AG04450 (cell line): ENCODE measurements at regions not wholly inside any gene's neighbourhood (a gene's known extent, or its start where the extent isn't known, plus 50 kb on each side); places are given as distances from the start of the nearest gene placed in this dataset.

Experiments used
- CTCF ChIA-PET: fragments of 300-600, 350-600 bp; formaldehyde crosslinking; extraction: SDS; loops from one replicate; lab custom pipeline; 2022; ENCODE audit warnings: antibody characterized with exemption, inconsistent platforms; lab: Charles Lee
- POLR2A ChIA-PET: fragments of 350-600 bp; formaldehyde crosslinking; extraction: SDS; loops from one replicate; lab custom pipeline; 2021; ENCODE audit warnings: antibody characterized with exemption, inconsistent platforms; lab: Yijun Ruan, JAX
- DNase-seq: peaks from one replicate; pipeline ENCODE4 v3.0.0-alpha.2; 2011; ENCODE audit warnings: low read depth, low spot score
- H3K27ac ChIP-seq: one replicate; pipeline ENCODE4 v1.5.1; 2012; ENCODE audit warnings: low read depth, low read length, control low read depth
- H3K27me3 ChIP-seq: one replicate; pipeline ENCODE4 v1.6.0; 2012; ENCODE audit warnings: low read length; ENCODE audit not compliant: control insufficient read depth, insufficient read depth
- H3K4me3 ChIP-seq: 2 replicates; pipeline ENCODE4 v1.5.1; 2011; ENCODE audit warnings: mild to moderate bottlenecking, low read depth, low read length, control low read depth
- H3K9me3 ChIP-seq: 2 replicates; pipeline ENCODE4 v1.5.1; 2012; ENCODE audit warnings: low read length; ENCODE audit not compliant: control insufficient read depth, insufficient read depth
- TF ChIP-seq, protein P1 (sequence below): IDR thresholded peaks from 2 replicates; pipeline ENCODE4 v1.5.1; 2011; ENCODE audit warnings: low read depth, low read length, control low read depth, inconsistent platforms

DNA sequence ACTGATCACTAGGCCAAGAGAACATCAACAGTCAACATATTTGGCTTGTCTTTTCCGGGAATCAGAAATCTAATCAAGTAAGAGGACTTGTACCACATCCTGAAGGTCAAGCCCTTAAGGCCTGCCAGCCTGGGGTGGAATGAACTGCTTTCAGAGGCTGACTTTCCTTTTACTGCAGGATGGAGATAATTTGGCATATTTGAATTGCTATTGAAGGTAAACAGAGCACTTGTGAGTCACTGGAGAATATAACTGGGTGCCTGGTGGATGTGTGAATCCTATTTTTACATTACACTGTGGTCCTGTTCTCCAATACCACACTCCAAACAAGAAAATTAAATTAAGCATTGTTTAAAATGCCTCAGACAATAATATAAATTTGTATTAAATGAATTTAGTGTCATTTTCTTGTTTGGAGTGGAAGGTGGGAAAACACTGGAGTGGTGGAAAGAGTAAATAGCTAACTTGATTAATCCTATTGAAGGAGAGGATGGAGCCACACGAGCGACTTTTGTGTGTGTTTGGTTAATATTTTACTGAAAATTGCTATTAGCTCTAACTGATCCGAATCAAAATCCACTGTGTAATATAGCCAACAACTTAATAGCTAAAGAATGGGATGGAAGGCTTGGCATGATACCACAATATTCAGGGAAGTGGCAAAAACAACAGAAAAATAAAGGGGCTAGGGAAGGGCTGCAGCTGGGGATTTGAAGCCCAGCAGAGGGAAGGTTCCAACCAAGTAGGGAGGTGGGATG is 89.4 kb downstream of the OTX2 start:
- Histone ChIP-seq H3K4me3 (no peak overlapping the region), H3K27me3 (no peaks in the 10 kb centered on the region), H3K27ac (no peak overlapping the region), H3K9me3 (no peaks in the 10 kb centered on the region)
- DNase-seq: no peak
- CTCF ChIA-PET: no interaction called here
- POLR2A ChIA-PET: no interaction called here
- TF ChIP-seq, protein P1, sequence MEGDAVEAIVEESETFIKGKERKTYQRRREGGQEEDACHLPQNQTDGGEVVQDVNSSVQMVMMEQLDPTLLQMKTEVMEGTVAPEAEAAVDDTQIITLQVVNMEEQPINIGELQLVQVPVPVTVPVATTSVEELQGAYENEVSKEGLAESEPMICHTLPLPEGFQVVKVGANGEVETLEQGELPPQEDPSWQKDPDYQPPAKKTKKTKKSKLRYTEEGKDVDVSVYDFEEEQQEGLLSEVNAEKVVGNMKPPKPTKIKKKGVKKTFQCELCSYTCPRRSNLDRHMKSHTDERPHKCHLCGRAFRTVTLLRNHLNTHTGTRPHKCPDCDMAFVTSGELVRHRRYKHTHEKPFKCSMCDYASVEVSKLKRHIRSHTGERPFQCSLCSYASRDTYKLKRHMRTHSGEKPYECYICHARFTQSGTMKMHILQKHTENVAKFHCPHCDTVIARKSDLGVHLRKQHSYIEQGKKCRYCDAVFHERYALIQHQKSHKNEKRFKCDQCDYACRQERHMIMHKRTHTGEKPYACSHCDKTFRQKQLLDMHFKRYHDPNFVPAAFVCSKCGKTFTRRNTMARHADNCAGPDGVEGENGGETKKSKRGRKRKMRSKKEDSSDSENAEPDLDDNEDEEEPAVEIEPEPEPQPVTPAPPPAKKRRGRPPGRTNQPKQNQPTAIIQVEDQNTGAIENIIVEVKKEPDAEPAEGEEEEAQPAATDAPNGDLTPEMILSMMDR: no peak

DNA sequence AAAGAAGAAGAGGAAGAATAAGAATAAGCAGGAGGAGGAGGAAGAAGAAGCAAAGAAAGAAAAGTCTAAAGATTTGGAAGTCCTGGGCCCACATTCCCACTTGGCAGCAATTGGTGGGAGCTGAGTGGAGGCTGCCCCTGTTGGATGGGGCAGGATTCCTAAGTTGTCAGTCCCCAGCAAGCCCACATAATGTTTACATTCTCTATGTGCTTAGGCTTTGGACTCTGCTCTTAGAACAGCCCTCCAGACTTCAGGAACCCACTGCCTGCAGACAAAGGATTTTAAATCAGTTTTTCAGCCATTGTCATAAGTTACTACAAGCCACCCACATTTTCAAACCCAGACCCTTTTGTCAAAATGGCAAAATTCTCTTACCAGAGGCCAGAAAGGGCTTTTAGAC is 92.0 kb downstream of the OTX2 start:
- Histone ChIP-seq H3K27ac (no peak overlapping the region), H3K9me3 (no peaks in the 10 kb centered on the region), H3K4me3 (no peak overlapping the region), H3K27me3 (no peaks in the 10 kb centered on the region)
- ChIA-PET CTCF (no interaction called here), POLR2A (no interaction called here)
- no peak for DNase-seq
- TF ChIP-seq, protein P1: no peak

DNA sequence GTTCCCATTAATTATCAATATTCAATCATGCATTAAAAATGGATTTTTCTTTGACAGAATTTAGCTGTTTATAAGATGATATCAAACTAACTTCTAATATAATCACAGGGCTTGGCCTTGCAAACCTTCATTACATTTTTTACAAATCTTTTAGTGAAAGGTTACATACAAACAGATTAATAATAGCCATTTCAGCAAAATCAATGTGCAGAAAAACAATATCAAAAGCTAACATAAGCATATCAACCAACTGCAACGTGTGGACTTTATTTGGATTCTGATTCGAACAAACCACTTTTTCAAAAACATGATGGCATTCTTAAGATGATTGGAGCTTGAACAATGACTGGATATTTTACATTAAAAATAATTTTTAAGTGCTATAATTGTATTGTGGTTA is 93.6 kb downstream of the OTX2 start:
- ChIA-PET CTCF (no interaction called here), POLR2A (no interaction called here)
- DNase-seq: no peak
- TF ChIP-seq, protein P1: no peak
- H3K27me3 ChIP-seq: no peaks in the 10 kb centered on the region
- H3K27ac ChIP-seq: no peak overlapping the region
- no peaks in the 10 kb centered on the region for H3K9me3 ChIP-seq
- no peak overlapping the region for H3K4me3 ChIP-seq

DNA sequence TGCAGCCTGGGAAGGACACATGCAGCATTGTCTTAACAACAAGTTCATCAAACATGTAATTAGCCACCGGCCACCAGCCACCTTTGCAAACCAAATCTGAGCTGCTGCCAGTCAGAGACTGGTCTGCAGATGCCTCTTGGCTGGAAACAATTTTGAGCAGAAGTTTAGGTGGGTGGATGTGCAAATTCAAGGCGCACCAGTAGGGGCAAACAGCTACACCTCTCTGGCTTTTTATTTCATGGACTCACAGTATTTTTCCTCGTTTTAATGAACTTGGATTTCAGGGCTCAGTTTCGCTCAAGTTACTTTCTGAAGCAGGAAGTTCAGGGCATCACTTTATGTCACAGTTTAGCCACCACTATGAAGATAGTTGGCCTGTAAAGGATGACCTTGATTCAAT is 94.3 kb downstream of the OTX2 start:
- no peaks in the 10 kb centered on the region for H3K9me3 ChIP-seq
- POLR2A ChIA-PET: no interaction called here
- CTCF ChIA-PET: no interaction called here
- no peak overlapping the region for H3K4me3 ChIP-seq
- H3K27ac ChIP-seq: no peak overlapping the region
- TF ChIP-seq, protein P1: 0 out of 2 replicates have a peak, but pooled peaks have one; percentile 4
- no peak for DNase-seq
- H3K27me3 ChIP-seq: no peaks in the 10 kb centered on the region

DNA sequence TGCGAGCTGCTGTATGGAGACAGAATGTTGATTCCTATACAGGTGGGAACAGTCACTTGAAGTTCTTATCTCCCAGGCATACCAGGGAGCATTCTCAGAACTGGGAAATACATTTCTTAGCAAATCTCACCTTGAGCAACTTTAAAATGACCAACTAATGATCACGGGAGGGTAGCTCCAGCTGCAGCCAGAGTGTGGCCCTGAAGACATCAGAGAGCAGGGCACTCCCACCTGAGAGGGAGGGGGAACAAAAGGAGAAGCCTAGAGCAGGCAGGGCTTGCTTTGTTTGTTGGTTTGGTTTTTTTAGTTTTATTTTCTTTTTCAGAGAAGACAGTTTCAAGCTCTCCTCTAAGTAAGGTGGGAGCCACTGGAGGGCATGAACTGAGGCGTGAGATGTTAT is 101.1 kb downstream of the OTX2 start:
- ChIA-PET CTCF (no interaction called here), POLR2A (no interaction called here)
- TF ChIP-seq, protein P1: no peak
- Histone ChIP-seq H3K27me3 (peaks cover 2% of the 10 kb centered on the region), H3K9me3 (no peaks in the 10 kb centered on the region), H3K27ac (no peak overlapping the region), H3K4me3 (no peak overlapping the region)
- DNase-seq: no peak
